ENCODE measurements at regions not wholly inside any gene's neighbourhood (a gene's known extent, or its start where the extent isn't known, plus 50 kb on each side); places are given as distances from the start of the nearest gene placed in this dataset.

GRCh38 chr18:53660306-53660705, 564.2 kb downstream of the MBD2 start:
- TF ChIP-seq CTCF (IDR thresholded peaks at IDR 0.05) (no peak), POLR2A (IDR thresholded peaks at IDR 0.05) (no peak)

Measured in ovary (tissue), 3 donors.